HG03039 (cell line): ENCODE measurements at regions not wholly inside any gene's neighbourhood (a gene's known extent, or its start where the extent isn't known, plus 50 kb on each side); places are given as distances from the start of the nearest gene placed in this dataset.
"Not testable (repeated sequence)": the region's sequence is repeated elsewhere in the genome, so short reads cannot be mapped to it uniquely, and the experiment has no call there.

ENCODE experiments used
- ATAC-seq: cut with Tn5 transposase; IDR thresholded peaks from one replicate; pipeline ENCODE4 v1.9.1; 2021; ENCODE audit warnings: mild to moderate bottlenecking, moderate library complexity; ENCODE audit not compliant: unreplicated experiment

GRCh38 chr7:124257638-124258308, 224.9 kb upstream of the TMEM229A start:
- peak; percentile 67 for ATAC-seq

- ATAC-seq = no peak
These were observed 222.3 kb upstream of the TMEM229A start for GRCh38 chr7:124255041-124255655.

GRCh38 chr7:124254396-124254795, 221.5 kb upstream of the TMEM229A start:
- ATAC-seq = no peak

GRCh38 chr7:124251636-124252035, 218.8 kb upstream of the TMEM229A start:
- ATAC-seq = no peak

- no peak for ATAC-seq
These were observed 217.6 kb upstream of the TMEM229A start for GRCh38 chr7:124250297-124251034.

GRCh38 chr7:124247691-124248090, 214.8 kb upstream of the TMEM229A start:
- ATAC-seq = no peak

- no peak for ATAC-seq
These were observed 213.5 kb upstream of the TMEM229A start for GRCh38 chr7:124246262-124246863.

- not testable (repeated sequence) for ATAC-seq
These were observed 211.6 kb upstream of the TMEM229A start for GRCh38 chr7:124244469-124244868.

GRCh38 chr7:124219681-124220080, 186.8 kb upstream of the TMEM229A start:
- ATAC-seq = no peak

- ATAC-seq = no peak
These were observed 175.8 kb upstream of the TMEM229A start for GRCh38 chr7:124208642-124209041.

- no peak for ATAC-seq
These were observed 175.3 kb upstream of the TMEM229A start for GRCh38 chr7:124208173-124208572.

GRCh38 chr7:124205526-124205925, 172.7 kb upstream of the TMEM229A start:
- ATAC-seq = no peak

GRCh38 chr7:124202546-124202945, 169.7 kb upstream of the TMEM229A start:
- ATAC-seq = no peak

- no peak for ATAC-seq
These were observed 169.0 kb upstream of the TMEM229A start for GRCh38 chr7:124201768-124202349.

GRCh38 chr7:124196519-124196918, 163.7 kb upstream of the TMEM229A start:
- ATAC-seq = no peak

GRCh38 chr7:124192885-124193284, 160.0 kb upstream of the TMEM229A start:
- ATAC-seq = no peak

- no peak for ATAC-seq
These were observed 158.8 kb upstream of the TMEM229A start for GRCh38 chr7:124191713-124192112.

GRCh38 chr7:124191030-124191429, 158.2 kb upstream of the TMEM229A start:
- no peak for ATAC-seq

- no peak for ATAC-seq
These were observed 155.7 kb upstream of the TMEM229A start for GRCh38 chr7:124188576-124188975.

- ATAC-seq = no peak
These were observed 155.1 kb upstream of the TMEM229A start for GRCh38 chr7:124187962-124188361.

- ATAC-seq = no peak
These were observed 150.8 kb upstream of the TMEM229A start for GRCh38 chr7:124183649-124184048.
